Transverse colon (tissue), 3 donors: ENCODE measurements at regions not wholly inside any gene's neighbourhood (a gene's known extent, or its start where the extent isn't known, plus 50 kb on each side); places are given as distances from the start of the nearest gene placed in this dataset.

Source experiments
- CTCF ChIP-seq, 5 experiments: fragments of 200-600 bp in 3 of 5; fragments of 450-650 bp in 2 of 5; sonication (generic) in 3 of 5; IDR thresholded peaks; 1 replicate in 2 of 5; 2 replicates in 3 of 5; pipeline ENCODE4 v1.5.1; 2016 to 2017; ENCODE audit warnings: antibody characterized with exemption in 5 of 5, inconsistent platforms in 3 of 5, mild to moderate bottlenecking in 2 of 5, moderate library complexity in 1 of 5
- EP300 ChIP-seq: sonication (generic); formaldehyde crosslinking; IDR thresholded peaks from one replicate; pipeline ENCODE4 v1.6.1; 2017; ENCODE audit warnings: antibody characterized with exemption, low read depth

- TF ChIP-seq CTCF (IDR thresholded peaks at IDR 0.05) (no peak), EP300 (no peak)
Measured at GRCh38 chr9:71302776-71303175, 181.4 kb upstream of the TRPM3 start.
